ENCODE measurements at regions not wholly inside any gene's neighbourhood (a gene's known extent, or its start where the extent isn't known, plus 50 kb on each side); places are given as distances from the start of the nearest gene placed in this dataset.
"Not testable (repeated sequence)": the region's sequence is repeated elsewhere in the genome, so short reads cannot be mapped to it uniquely, and the experiment has no call there.

DNA sequence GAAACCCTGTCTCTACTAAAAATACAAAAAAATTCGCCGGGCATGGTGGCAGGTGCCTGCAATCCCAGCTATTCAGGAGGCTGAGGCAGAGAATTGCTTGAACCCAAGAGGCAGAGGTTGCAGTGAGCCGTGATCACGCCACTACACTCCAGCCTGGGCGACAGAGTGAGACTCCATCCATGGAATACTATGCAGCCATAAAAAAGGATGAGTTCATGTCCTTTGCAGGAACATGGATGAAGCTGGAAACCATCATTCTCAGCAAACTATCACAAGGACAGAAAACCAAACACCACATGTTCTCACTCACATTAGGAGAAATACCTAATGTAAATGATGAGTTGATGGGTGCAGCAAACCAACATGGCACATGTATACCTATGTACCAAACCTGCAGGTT, 86.0 kb downstream of the CFAP44 start:
- TF ChIP-seq YY1 (IDR thresholded peaks at IDR 0.05; ENCODE audit: low read depth, low read length); CHD1 (IDR thresholded peaks at IDR 0.05; ENCODE audit: low read depth, low read length); RNF2 (IDR thresholded peaks at IDR 0.05; ENCODE audit: borderline replicate concordance, low read depth, low read length, missing control alignments, poor library complexity, severe bottlenecking); EZH2 (IDR thresholded peaks at IDR 0.05; ENCODE audit: low read depth, low read length, severe bottlenecking): not testable (repeated sequence)
- TF ChIP-seq, protein P1, sequence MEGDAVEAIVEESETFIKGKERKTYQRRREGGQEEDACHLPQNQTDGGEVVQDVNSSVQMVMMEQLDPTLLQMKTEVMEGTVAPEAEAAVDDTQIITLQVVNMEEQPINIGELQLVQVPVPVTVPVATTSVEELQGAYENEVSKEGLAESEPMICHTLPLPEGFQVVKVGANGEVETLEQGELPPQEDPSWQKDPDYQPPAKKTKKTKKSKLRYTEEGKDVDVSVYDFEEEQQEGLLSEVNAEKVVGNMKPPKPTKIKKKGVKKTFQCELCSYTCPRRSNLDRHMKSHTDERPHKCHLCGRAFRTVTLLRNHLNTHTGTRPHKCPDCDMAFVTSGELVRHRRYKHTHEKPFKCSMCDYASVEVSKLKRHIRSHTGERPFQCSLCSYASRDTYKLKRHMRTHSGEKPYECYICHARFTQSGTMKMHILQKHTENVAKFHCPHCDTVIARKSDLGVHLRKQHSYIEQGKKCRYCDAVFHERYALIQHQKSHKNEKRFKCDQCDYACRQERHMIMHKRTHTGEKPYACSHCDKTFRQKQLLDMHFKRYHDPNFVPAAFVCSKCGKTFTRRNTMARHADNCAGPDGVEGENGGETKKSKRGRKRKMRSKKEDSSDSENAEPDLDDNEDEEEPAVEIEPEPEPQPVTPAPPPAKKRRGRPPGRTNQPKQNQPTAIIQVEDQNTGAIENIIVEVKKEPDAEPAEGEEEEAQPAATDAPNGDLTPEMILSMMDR (IDR thresholded peaks at IDR 0.05; ENCODE audit: control extremely low read depth in 1 of 3, insufficient read depth in 1 of 3, low read depth in 1 of 3, low read length in 3 of 3): not testable (repeated sequence)
